K562 (cell line): ENCODE measurements at regions not wholly inside any gene's neighbourhood (a gene's known extent, or its start where the extent isn't known, plus 50 kb on each side); places are given as distances from the start of the nearest gene placed in this dataset.

Source experiments
- CEBPB ChIP-seq: fragments of 450-650 bp; IDR thresholded peaks from 2 replicates; pipeline ENCODE4 v1.6.1; 2016; ENCODE audit warnings: missing genetic modification characterization, missing compliant biosample characterization
- CREM ChIP-seq: IDR thresholded peaks from 2 replicates; pipeline ENCODE4 v1.6.1; 2014; ENCODE audit warnings: antibody characterized with exemption, low read depth
- MYNN ChIP-seq, 2 experiments: sonication (generic); formaldehyde crosslinking in 1 of 2; IDR thresholded peaks; 2 replicates each; pipeline versions ENCODE4 v1.5.0 to v1.6.1; 2016 to 2020; ENCODE audit warnings: antibody characterized with exemption in 1 of 2, missing genetic modification reagents in 1 of 2
- STAG1 ChIP-seq: sonication (generic); formaldehyde crosslinking; IDR thresholded peaks from 2 replicates; pipeline ENCODE4 v1.5.0; 2020; ENCODE audit warnings: missing genetic modification reagents, borderline replicate concordance
- TCF7 ChIP-seq: sonication (generic); IDR thresholded peaks from 2 replicates; pipeline ENCODE4 v1.6.1; 2016; ENCODE audit warnings: antibody characterized with exemption, borderline replicate concordance
- TEAD4 ChIP-seq, 2 experiments: sonication (generic) in 1 of 2; formaldehyde crosslinking in 1 of 2; IDR thresholded peaks; 2 replicates each; pipeline versions ENCODE4 v1.6.1 to v1.8.0; 2012 to 2022; ENCODE audit warnings: borderline replicate concordance in 1 of 2, inconsistent platforms in 1 of 2, low read length in 1 of 2, mild to moderate bottlenecking in 1 of 2, missing genetic modification reagents in 1 of 2
- XRCC5 ChIP-seq: fragments of 200-400 bp; formaldehyde crosslinking; IDR thresholded peaks from 2 replicates; pipeline ENCODE4 v1.6.1; 2017; ENCODE audit warnings: low read depth, mild to moderate bottlenecking, low read length
- TF ChIP-seq, protein P1 (sequence below), 3 experiments: IDR thresholded peaks in 2 of 3; conservative IDR thresholded peaks in 1 of 3; 2 replicates each; pipeline ENCODE4 v1.5.1; 2011 to 2012; ENCODE audit warnings: low read length in 3 of 3, mild to moderate bottlenecking in 3 of 3, control low read depth in 2 of 3, improper control_type of control experiment in 1 of 3, inconsistent platforms in 1 of 3, low read depth in 1 of 3, mixed read lengths in 1 of 3, moderate library complexity in 1 of 3; ENCODE audit not compliant: insufficient read depth in 2 of 3
- TF ChIP-seq, protein P2 (sequence below): sonication (generic); formaldehyde crosslinking; IDR thresholded peaks from 2 replicates; pipeline ENCODE4 v1.9.0; 2022; ENCODE audit warnings: mild to moderate bottlenecking, missing genetic modification reagents
- TF ChIP-seq, protein P3 (sequence below): sonication (generic); formaldehyde crosslinking; IDR thresholded peaks from 2 replicates; pipeline ENCODE4 v1.8.1; 2022; ENCODE audit warnings: missing genetic modification reagents

DNA sequence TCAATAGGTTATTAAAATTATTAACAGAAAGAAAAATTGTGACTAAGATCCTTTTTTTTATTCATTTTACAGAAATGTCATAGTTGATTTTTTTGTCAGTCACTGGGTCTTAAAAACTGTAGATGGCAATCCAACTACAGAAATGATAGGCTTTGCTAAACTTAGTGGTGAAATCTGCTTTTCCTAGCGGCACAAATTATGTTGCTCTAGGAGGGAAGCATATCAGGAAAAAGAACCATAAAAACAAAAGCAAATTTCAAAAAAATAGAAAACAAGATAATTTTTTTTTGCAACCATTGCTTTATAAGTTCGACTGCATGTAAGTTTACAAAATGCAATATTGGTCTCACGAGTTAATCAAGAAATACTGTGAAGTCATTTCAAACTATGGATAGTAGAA is 443.5 kb upstream of the IGFBP7 start:
- TF ChIP-seq, protein P1, sequence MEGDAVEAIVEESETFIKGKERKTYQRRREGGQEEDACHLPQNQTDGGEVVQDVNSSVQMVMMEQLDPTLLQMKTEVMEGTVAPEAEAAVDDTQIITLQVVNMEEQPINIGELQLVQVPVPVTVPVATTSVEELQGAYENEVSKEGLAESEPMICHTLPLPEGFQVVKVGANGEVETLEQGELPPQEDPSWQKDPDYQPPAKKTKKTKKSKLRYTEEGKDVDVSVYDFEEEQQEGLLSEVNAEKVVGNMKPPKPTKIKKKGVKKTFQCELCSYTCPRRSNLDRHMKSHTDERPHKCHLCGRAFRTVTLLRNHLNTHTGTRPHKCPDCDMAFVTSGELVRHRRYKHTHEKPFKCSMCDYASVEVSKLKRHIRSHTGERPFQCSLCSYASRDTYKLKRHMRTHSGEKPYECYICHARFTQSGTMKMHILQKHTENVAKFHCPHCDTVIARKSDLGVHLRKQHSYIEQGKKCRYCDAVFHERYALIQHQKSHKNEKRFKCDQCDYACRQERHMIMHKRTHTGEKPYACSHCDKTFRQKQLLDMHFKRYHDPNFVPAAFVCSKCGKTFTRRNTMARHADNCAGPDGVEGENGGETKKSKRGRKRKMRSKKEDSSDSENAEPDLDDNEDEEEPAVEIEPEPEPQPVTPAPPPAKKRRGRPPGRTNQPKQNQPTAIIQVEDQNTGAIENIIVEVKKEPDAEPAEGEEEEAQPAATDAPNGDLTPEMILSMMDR (IDR thresholded peaks at IDR 0.05 in 2 of 3, conservative IDR thresholded peaks at IDR 0.05 in 1 of 3; ENCODE audit: insufficient read depth in 2 of 3, low read depth in 1 of 3, low read length in 3 of 3) = no peak
- TF ChIP-seq MYNN (IDR thresholded peaks at IDR 0.05) (no peak), MYNN (CRISPR knock-in tag; IDR thresholded peaks at IDR 0.05) (no peak), TEAD4 (IDR thresholded peaks at IDR 0.05; ENCODE audit: low read length) (no peak), TEAD4 (CRISPR knock-in tag; IDR thresholded peaks at IDR 0.05; ENCODE audit: borderline replicate concordance) (no peak), XRCC5 (no peak), CREM (no peak), STAG1 (CRISPR knock-in tag) (no peak), TCF7 (no peak), CEBPB (tag) (no peak)
- TF ChIP-seq, protein P2, sequence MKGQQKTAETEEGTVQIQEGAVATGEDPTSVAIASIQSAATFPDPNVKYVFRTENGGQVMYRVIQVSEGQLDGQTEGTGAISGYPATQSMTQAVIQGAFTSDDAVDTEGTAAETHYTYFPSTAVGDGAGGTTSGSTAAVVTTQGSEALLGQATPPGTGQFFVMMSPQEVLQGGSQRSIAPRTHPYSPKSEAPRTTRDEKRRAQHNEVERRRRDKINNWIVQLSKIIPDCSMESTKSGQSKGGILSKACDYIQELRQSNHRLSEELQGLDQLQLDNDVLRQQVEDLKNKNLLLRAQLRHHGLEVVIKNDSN (CRISPR knock-in tag) = no peak
- TF ChIP-seq, protein P3, sequence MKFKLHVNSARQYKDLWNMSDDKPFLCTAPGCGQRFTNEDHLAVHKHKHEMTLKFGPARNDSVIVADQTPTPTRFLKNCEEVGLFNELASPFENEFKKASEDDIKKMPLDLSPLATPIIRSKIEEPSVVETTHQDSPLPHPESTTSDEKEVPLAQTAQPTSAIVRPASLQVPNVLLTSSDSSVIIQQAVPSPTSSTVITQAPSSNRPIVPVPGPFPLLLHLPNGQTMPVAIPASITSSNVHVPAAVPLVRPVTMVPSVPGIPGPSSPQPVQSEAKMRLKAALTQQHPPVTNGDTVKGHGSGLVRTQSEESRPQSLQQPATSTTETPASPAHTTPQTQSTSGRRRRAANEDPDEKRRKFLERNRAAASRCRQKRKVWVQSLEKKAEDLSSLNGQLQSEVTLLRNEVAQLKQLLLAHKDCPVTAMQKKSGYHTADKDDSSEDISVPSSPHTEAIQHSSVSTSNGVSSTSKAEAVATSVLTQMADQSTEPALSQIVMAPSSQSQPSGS (CRISPR knock-in tag) = no peak
